22Rv1 (cell line): ENCODE measurements at regions not wholly inside any gene's neighbourhood (a gene's known extent, or its start where the extent isn't known, plus 50 kb on each side); places are given as distances from the start of the nearest gene placed in this dataset.

Experiments used
- ZFX ChIP-seq: fragments of 450-650 bp; IDR thresholded peaks from 2 replicates; pipeline ENCODE4 v1.6.1; 2017; ENCODE audit warnings: antibody characterized with exemption, borderline replicate concordance
- TF ChIP-seq, protein P1 (sequence below): fragments of 450-650 bp; IDR thresholded peaks from 2 replicates; pipeline ENCODE4 v1.5.1; 2017; ENCODE audit warnings: mild to moderate bottlenecking

DNA sequence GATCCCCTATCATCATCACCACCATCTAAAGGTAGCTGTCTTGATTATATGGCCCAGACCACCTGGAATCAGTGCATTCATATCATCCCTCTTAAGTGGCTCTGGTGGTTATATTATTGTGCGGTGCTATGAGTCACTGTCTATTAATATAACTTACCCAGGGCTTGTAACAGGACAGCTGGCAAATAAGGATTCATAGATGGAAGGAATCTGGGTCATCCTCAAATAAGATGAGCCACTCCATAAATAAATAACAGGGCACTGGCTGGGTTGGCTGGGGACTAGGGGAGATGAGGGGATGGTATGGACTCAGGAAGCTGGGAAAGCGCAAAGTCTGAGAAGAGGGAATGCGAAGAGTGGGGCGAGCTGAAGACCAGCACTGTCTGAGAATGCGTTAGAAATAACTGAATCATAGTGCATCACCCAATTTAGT lies 216.1 kb downstream of the NUAK1 start:
- TF ChIP-seq, protein P1, sequence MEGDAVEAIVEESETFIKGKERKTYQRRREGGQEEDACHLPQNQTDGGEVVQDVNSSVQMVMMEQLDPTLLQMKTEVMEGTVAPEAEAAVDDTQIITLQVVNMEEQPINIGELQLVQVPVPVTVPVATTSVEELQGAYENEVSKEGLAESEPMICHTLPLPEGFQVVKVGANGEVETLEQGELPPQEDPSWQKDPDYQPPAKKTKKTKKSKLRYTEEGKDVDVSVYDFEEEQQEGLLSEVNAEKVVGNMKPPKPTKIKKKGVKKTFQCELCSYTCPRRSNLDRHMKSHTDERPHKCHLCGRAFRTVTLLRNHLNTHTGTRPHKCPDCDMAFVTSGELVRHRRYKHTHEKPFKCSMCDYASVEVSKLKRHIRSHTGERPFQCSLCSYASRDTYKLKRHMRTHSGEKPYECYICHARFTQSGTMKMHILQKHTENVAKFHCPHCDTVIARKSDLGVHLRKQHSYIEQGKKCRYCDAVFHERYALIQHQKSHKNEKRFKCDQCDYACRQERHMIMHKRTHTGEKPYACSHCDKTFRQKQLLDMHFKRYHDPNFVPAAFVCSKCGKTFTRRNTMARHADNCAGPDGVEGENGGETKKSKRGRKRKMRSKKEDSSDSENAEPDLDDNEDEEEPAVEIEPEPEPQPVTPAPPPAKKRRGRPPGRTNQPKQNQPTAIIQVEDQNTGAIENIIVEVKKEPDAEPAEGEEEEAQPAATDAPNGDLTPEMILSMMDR, result no peak
- no peak for TF ChIP-seq ZFX
